ENCODE measurements at regions not wholly inside any gene's neighbourhood (a gene's known extent, or its start where the extent isn't known, plus 50 kb on each side); places are given as distances from the start of the nearest gene placed in this dataset.

DNA sequence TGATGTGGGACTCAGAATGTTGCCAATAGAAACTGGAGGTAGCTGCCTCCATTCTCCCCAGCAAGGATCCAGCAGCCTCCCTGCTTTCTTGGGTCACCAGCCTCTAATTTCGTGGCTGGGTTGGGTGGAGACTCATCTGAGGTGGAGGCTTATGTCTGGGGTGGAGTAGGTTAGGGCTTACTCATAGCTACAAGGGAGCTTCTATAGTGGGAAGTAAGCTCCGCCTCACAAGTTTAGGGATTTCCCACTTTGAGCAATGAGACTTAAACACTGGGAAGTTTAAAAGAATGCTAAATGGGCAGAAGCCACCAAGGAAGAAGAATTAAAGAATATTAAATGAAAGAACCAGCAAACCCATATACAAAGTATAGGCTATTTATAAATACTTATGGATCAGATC, 63.8 kb downstream of the GJD2 start:
- no peak for TF ChIP-seq FOXA1 (IDR thresholded peaks at IDR 0.05)
- no peak for TF ChIP-seq HDGF (IDR thresholded peaks at IDR 0.05; ENCODE audit: borderline replicate concordance)
- TF ChIP-seq FOXK2 (IDR thresholded peaks at IDR 0.05): no peak
- no peak for TF ChIP-seq ELF4 (IDR thresholded peaks at IDR 0.05)
- TF ChIP-seq LEF1 (IDR thresholded peaks at IDR 0.05; ENCODE audit: borderline replicate concordance): no peak
- TF ChIP-seq BHLHE40 (IDR thresholded peaks at IDR 0.05; ENCODE audit: borderline replicate concordance): no peak
- no peak for TF ChIP-seq ARNT (IDR thresholded peaks at IDR 0.05)

Data from HEK293T (cell line).